Endothelial cell (in vitro differentiated cells): ENCODE measurements at regions not wholly inside any gene's neighbourhood (a gene's known extent, or its start where the extent isn't known, plus 50 kb on each side); places are given as distances from the start of the nearest gene placed in this dataset.

Experiments used
- DNase-seq: peaks from one replicate; pipeline ENCODE4 v3.0.0; 2021; ENCODE audit warnings: low spot score
- H3K27ac Mint-ChIP-seq: one replicate; pipeline ENCODE4 v1.8.0; 2021; ENCODE audit warnings: mixed read lengths, inconsistent platforms; ENCODE audit not compliant: unreplicated experiment
- H3K27me3 Mint-ChIP-seq: one replicate; pipeline ENCODE4 v1.8.0; 2021; ENCODE audit warnings: mild to moderate bottlenecking, moderate library complexity, mixed read lengths, inconsistent platforms; ENCODE audit not compliant: unreplicated experiment
- H3K36me3 Mint-ChIP-seq: one replicate; pipeline ENCODE4 v1.8.0; 2021; ENCODE audit warnings: mild to moderate bottlenecking, low read depth, mixed read lengths, inconsistent platforms; ENCODE audit not compliant: unreplicated experiment
- H3K4me1 Mint-ChIP-seq: one replicate; pipeline ENCODE4 v1.8.0; 2021; ENCODE audit warnings: mild to moderate bottlenecking, mixed read lengths, inconsistent platforms; ENCODE audit not compliant: unreplicated experiment
- H3K4me3 Mint-ChIP-seq: one replicate; pipeline ENCODE4 v1.8.0; 2021; ENCODE audit warnings: mild to moderate bottlenecking, mixed read lengths, inconsistent platforms; ENCODE audit not compliant: unreplicated experiment
- H3K9me3 Mint-ChIP-seq: one replicate; pipeline ENCODE4 v1.8.0; 2021; ENCODE audit warnings: mixed read lengths, inconsistent platforms; ENCODE audit not compliant: unreplicated experiment
- CTCF ChIP-seq: fragments of 200-600 bp; sonication (generic); IDR thresholded peaks from one replicate; pipeline ENCODE4 v1.5.0; 2021; ENCODE audit warnings: antibody characterized with exemption; ENCODE audit not compliant: unreplicated experiment

GRCh38 chr18:42157878-42158277, 202.8 kb downstream of the PIK3C3 start:
- TF ChIP-seq CTCF, result no peak
- Mint-ChIP-seq H3K27me3 (no peaks in the 10 kb centered on the region), H3K27ac (no peak overlapping the region), H3K36me3 (no peaks in the 10 kb centered on the region), H3K4me1 (no peaks in the 10 kb centered on the region), H3K9me3 (no peaks in the 10 kb centered on the region), H3K4me3 (no peak overlapping the region)
- DNase-seq, result no peak

- H3K27ac Mint-ChIP-seq, result no peak overlapping the region
- no peak overlapping the region for H3K4me3 Mint-ChIP-seq
These were observed 204.1 kb downstream of the PIK3C3 start for GRCh38 chr18:42159146-42159545.

GRCh38 chr18:42163321-42163720, 208.3 kb downstream of the PIK3C3 start:
- no peak for TF ChIP-seq CTCF
- DNase-seq, result no peak
- Mint-ChIP-seq H3K27me3 (no peaks in the 10 kb centered on the region), H3K9me3 (no peaks in the 10 kb centered on the region), H3K4me3 (no peak overlapping the region), H3K4me1 (no peaks in the 10 kb centered on the region), H3K36me3 (no peaks in the 10 kb centered on the region), H3K27ac (no peak overlapping the region)

More at GRCh38 chr18:42159146-42159545, 204.1 kb downstream of the PIK3C3 start:
- Mint-ChIP-seq H3K36me3 (no peaks in the 10 kb centered on the region), H3K4me1 (no peaks in the 10 kb centered on the region), H3K9me3 (no peaks in the 10 kb centered on the region), H3K27me3 (no peaks in the 10 kb centered on the region)
- no peak for DNase-seq
- TF ChIP-seq CTCF, result no peak

- no peaks in the 10 kb centered on the region for H3K4me1 Mint-ChIP-seq
- no peaks in the 10 kb centered on the region for H3K36me3 Mint-ChIP-seq
- no peaks in the 10 kb centered on the region for H3K9me3 Mint-ChIP-seq
- no peak overlapping the region for H3K4me3 Mint-ChIP-seq
- H3K27ac Mint-ChIP-seq, result no peak overlapping the region
- no peak for DNase-seq
- H3K27me3 Mint-ChIP-seq, result no peaks in the 10 kb centered on the region
- no peak for TF ChIP-seq CTCF
These were observed 209.5 kb downstream of the PIK3C3 start for GRCh38 chr18:42164556-42164955.

- no peaks in the 10 kb centered on the region for H3K9me3 Mint-ChIP-seq
- H3K36me3 Mint-ChIP-seq, result no peaks in the 10 kb centered on the region
- H3K27me3 Mint-ChIP-seq, result no peaks in the 10 kb centered on the region
- no peak for DNase-seq
- H3K4me3 Mint-ChIP-seq, result no peak overlapping the region
- no peak overlapping the region for H3K27ac Mint-ChIP-seq
- no peak for TF ChIP-seq CTCF
- no peaks in the 10 kb centered on the region for H3K4me1 Mint-ChIP-seq
These were observed 211.0 kb downstream of the PIK3C3 start for GRCh38 chr18:42165922-42166513.
